Lower leg skin (tissue), 3 donors: ENCODE measurements at regions not wholly inside any gene's neighbourhood (a gene's known extent, or its start where the extent isn't known, plus 50 kb on each side); places are given as distances from the start of the nearest gene placed in this dataset.

Experiments used
- POLR2A ChIP-seq, 2 donors: fragments of 450-650 bp; IDR thresholded peaks; one replicate each; pipeline ENCODE4 v1.6.1; 2016 to 2017; ENCODE audit warnings: antibody characterized with exemption in 2 of 2, mild to moderate bottlenecking in 1 of 2, moderate library complexity in 1 of 2
- TF ChIP-seq, protein P1 (sequence below), 3 donors: fragments of 450-650 bp; IDR thresholded peaks; one replicate each; pipeline ENCODE4 v1.5.1; 2016; ENCODE audit warnings: antibody characterized with exemption in 3 of 3, mild to moderate bottlenecking in 3 of 3, moderate library complexity in 2 of 3

DNA sequence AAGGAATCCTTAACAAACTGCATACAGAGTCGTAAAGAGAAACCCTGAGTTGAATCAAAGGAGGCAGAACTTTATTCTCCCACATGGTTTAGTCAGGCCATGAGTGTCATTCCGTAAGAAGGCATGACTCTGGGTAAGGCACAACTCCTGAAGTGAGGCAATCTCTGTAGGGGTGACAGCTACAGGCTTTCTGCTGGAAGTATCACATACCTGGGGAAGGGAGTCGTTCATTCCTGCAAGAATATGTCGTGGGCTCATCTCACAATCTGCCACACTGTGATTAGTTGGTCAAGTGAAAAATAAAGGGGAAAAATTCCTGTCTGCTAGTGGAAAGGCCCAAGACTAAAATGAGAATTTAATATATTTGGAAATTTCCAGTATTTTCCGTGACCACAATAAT, 392.6 kb downstream of the POM121L12 start:
- TF ChIP-seq, protein P1, sequence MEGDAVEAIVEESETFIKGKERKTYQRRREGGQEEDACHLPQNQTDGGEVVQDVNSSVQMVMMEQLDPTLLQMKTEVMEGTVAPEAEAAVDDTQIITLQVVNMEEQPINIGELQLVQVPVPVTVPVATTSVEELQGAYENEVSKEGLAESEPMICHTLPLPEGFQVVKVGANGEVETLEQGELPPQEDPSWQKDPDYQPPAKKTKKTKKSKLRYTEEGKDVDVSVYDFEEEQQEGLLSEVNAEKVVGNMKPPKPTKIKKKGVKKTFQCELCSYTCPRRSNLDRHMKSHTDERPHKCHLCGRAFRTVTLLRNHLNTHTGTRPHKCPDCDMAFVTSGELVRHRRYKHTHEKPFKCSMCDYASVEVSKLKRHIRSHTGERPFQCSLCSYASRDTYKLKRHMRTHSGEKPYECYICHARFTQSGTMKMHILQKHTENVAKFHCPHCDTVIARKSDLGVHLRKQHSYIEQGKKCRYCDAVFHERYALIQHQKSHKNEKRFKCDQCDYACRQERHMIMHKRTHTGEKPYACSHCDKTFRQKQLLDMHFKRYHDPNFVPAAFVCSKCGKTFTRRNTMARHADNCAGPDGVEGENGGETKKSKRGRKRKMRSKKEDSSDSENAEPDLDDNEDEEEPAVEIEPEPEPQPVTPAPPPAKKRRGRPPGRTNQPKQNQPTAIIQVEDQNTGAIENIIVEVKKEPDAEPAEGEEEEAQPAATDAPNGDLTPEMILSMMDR (IDR thresholded peaks at IDR 0.05): no peak
- no peak for TF ChIP-seq POLR2A (IDR thresholded peaks at IDR 0.05)
